DND-41 (cell line): ENCODE measurements at regions not wholly inside any gene's neighbourhood (a gene's known extent, or its start where the extent isn't known, plus 50 kb on each side); places are given as distances from the start of the nearest gene placed in this dataset.

Experiments
- ATAC-seq: fragments of 200-7000 bp; cut with Tn5 transposase; 3 replicates; pipeline ENCODE4 v1.9.1; 2021; ENCODE audit warnings: low read depth; ENCODE audit not compliant: insufficient read depth
- DNase-seq: peaks from one replicate; pipeline ENCODE4 v3.0.0-alpha.2; 2020
- H2AFZ ChIP-seq: 2 replicates; pipeline ENCODE4 v1.6.0; 2012; ENCODE audit warnings: low read depth, low read length
- H3K27ac ChIP-seq: 2 replicates; pipeline ENCODE4 v1.5.1; 2012; ENCODE audit warnings: low read length, inconsistent platforms
- H3K27me3 ChIP-seq: fragments of 200-600 bp; sonication (generic); 2 replicates; pipeline ENCODE4 v1.6.0; 2012; ENCODE audit warnings: low read length, mild to moderate bottlenecking, inconsistent platforms; ENCODE audit not compliant: insufficient read depth, poor library complexity
- H3K36me3 ChIP-seq: 2 replicates; pipeline ENCODE4 v1.5.1; 2012; ENCODE audit warnings: low read length, inconsistent platforms; ENCODE audit not compliant: insufficient read depth
- H3K4me1 ChIP-seq: 2 replicates; pipeline ENCODE4 v1.5.1; 2012; ENCODE audit warnings: mild to moderate bottlenecking, low read length; ENCODE audit not compliant: insufficient read depth
- H3K4me2 ChIP-seq: 2 replicates; pipeline ENCODE4 v1.6.0; 2012; ENCODE audit warnings: mild to moderate bottlenecking, moderate library complexity, low read length, inconsistent platforms; ENCODE audit not compliant: insufficient read depth
- H3K4me3 ChIP-seq, 2 experiments: fragments of 200-600 bp in 1 of 2; shearing (Covaris generic) in 1 of 2; 2 replicates each; pipeline ENCODE4 v1.5.1; 2012 to 2016; ENCODE audit warnings: inconsistent platforms in 2 of 2, low read length in 2 of 2, mild to moderate bottlenecking in 2 of 2, low read depth in 1 of 2, moderate library complexity in 1 of 2
- H3K79me2 ChIP-seq: 2 replicates; pipeline ENCODE4 v1.6.0; 2012; ENCODE audit warnings: low read length, inconsistent platforms; ENCODE audit not compliant: insufficient read depth
- H3K9ac ChIP-seq: 2 replicates; pipeline ENCODE4 v1.6.0; 2012; ENCODE audit warnings: low read depth, mild to moderate bottlenecking, inconsistent platforms, low read length, moderate library complexity
- H3K9me3 ChIP-seq: 2 replicates; pipeline ENCODE4 v1.5.1; 2012; ENCODE audit warnings: low read length, moderate library complexity, mild to moderate bottlenecking, inconsistent platforms; ENCODE audit not compliant: insufficient read depth, severe bottlenecking
- H4K20me1 ChIP-seq: 2 replicates; pipeline ENCODE4 v1.6.0; 2012; ENCODE audit warnings: low read length; ENCODE audit not compliant: insufficient read depth
- EZH2 ChIP-seq: IDR thresholded peaks from 3 replicates; pipeline ENCODE4 v1.6.1; 2012; ENCODE audit warnings: borderline replicate concordance, low read depth, mild to moderate bottlenecking, moderate library complexity, low read length, inconsistent platforms; ENCODE audit not compliant: severe bottlenecking
- TF ChIP-seq, protein P1 (sequence below): IDR thresholded peaks from 2 replicates; pipeline ENCODE4 v1.5.1; 2012; ENCODE audit warnings: borderline replicate concordance, low read length, moderate library complexity, mild to moderate bottlenecking; ENCODE audit not compliant: poor library complexity, severe bottlenecking; ENCODE audit errors: extremely low read depth

DNA sequence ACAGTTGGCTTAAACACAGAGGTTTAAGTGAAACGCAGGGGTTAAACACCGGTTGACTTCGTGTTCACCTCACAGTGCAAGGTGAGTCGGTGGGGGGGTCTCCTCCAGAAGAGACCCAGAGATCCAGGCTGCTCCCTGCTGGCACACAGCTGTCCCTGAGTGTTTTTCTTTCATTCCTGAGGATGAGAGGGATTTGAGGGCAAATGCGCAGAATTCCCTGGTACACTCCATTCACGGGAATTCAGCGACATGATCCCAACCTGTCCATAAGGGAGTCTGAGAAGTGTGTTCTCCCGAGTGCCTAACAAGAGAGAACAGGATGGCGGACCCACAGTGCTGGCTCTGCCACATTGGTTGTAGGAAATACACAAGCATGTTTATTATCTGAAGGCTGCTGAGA is 107.2 kb upstream of the ESRRB start:
- Histone ChIP-seq H2AFZ (no peak overlapping the region), H3K4me2 (no peak overlapping the region), H4K20me1 (no peaks in the 10 kb centered on the region), H3K4me3 (no peak overlapping the region), H3K79me2 (no peaks in the 10 kb centered on the region), H3K4me1 (no peaks in the 10 kb centered on the region), H3K9me3 (no peaks in the 10 kb centered on the region), H3K9ac (no peak overlapping the region), H3K36me3 (no peaks in the 10 kb centered on the region), H3K27ac (no peak overlapping the region), H3K27me3 (no peaks in the 10 kb centered on the region)
- no peak for TF ChIP-seq EZH2
- TF ChIP-seq, protein P1, sequence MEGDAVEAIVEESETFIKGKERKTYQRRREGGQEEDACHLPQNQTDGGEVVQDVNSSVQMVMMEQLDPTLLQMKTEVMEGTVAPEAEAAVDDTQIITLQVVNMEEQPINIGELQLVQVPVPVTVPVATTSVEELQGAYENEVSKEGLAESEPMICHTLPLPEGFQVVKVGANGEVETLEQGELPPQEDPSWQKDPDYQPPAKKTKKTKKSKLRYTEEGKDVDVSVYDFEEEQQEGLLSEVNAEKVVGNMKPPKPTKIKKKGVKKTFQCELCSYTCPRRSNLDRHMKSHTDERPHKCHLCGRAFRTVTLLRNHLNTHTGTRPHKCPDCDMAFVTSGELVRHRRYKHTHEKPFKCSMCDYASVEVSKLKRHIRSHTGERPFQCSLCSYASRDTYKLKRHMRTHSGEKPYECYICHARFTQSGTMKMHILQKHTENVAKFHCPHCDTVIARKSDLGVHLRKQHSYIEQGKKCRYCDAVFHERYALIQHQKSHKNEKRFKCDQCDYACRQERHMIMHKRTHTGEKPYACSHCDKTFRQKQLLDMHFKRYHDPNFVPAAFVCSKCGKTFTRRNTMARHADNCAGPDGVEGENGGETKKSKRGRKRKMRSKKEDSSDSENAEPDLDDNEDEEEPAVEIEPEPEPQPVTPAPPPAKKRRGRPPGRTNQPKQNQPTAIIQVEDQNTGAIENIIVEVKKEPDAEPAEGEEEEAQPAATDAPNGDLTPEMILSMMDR, result no peak
- no peak for DNase-seq
- ATAC-seq, result no peak

DNA sequence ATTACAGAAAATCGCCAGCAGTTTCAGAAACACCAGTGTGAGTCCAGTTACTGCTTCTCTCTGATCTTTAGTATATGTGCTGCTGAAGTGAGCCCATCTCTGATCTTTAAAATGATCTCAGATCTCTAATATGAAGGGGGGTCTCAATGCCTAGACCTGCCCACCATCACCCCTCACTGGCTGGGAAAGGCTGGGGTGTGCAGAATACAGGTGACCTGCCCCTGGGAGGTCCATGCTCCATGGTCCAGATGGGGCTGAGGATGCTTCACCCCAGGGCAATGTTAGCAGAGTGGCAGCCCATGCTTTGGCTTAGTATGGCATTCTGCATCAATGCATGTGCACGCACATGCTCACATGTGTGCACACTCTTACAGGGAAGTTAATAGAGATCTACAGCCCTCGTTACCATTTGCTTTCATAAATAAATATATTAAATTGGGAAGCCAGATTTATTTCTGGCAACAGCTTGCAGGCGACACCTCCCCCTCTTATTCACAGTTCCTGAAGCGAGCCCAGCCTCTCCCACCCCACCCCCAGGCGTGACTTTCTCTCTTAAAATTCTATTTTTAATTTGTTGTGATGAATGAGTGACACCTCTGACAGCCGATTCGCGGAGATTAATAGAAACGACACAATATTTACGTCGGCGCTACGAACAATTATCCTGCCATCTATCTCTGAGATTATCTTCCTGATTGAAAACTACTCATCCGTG is 104.7 kb upstream of the ESRRB start:
- Histone ChIP-seq H3K36me3 (no peaks in the 10 kb centered on the region), H3K27ac (no peak overlapping the region), H3K4me2 (no peak overlapping the region), H4K20me1 (no peaks in the 10 kb centered on the region), H3K27me3 (no peaks in the 10 kb centered on the region), H3K4me1 (no peaks in the 10 kb centered on the region), H3K9me3 (no peaks in the 10 kb centered on the region), H3K79me2 (no peaks in the 10 kb centered on the region), H3K4me3 (no peak overlapping the region), H3K9ac (no peak overlapping the region), H2AFZ (no peak overlapping the region)
- ATAC-seq (no peak), DNase-seq (no peak)
- TF ChIP-seq, protein P1, result no peak
- no peak for TF ChIP-seq EZH2

GRCh38 chr14:76272349-76272748 is 103.6 kb upstream of the ESRRB start:
- no peak overlapping the region for H2AFZ ChIP-seq
- H3K27ac ChIP-seq, result no peak overlapping the region
- H3K36me3 ChIP-seq, result no peaks in the 10 kb centered on the region
- no peak overlapping the region for H3K9ac ChIP-seq
- H3K79me2 ChIP-seq, result no peaks in the 10 kb centered on the region
- H3K27me3 ChIP-seq, result no peaks in the 10 kb centered on the region
- no peaks in the 10 kb centered on the region for H3K9me3 ChIP-seq
- no peak overlapping the region for H3K4me3 ChIP-seq
- H3K4me1 ChIP-seq, result no peaks in the 10 kb centered on the region
- DNase-seq, result no peak
- TF ChIP-seq, protein P1, result no peak
- TF ChIP-seq EZH2, result no peak
- H4K20me1 ChIP-seq, result no peaks in the 10 kb centered on the region
- H3K4me2 ChIP-seq, result no peak overlapping the region
- ATAC-seq, result no peak

DNA sequence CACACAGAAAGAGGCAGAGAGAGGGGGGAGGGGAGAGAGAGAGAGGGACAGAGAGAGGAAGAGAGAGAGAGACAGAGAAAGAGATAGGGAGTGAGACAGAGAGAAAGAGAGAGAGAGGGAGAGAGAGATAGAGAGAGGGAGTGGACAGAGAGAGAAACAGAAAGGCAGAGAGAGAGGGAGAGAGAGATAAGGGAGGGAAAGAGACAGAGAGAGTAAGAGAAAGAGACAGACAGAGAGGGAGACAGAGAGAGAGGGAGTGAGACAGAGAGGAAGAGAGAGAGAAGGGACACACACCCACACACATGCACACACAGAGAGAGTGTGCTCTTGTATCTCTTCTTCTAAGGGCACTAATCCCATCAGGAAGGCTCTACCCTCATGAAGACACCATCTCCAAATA is 103.2 kb upstream of the ESRRB start:
- Histone ChIP-seq H2AFZ (no peak overlapping the region), H3K4me2 (no peak overlapping the region), H3K27me3 (no peaks in the 10 kb centered on the region), H3K9me3 (no peaks in the 10 kb centered on the region), H3K4me1 (no peaks in the 10 kb centered on the region), H3K4me3 (no peak overlapping the region), H4K20me1 (no peaks in the 10 kb centered on the region), H3K27ac (no peak overlapping the region), H3K36me3 (no peaks in the 10 kb centered on the region), H3K79me2 (no peaks in the 10 kb centered on the region), H3K9ac (no peak overlapping the region)
- no peak for TF ChIP-seq EZH2
- TF ChIP-seq, protein P1, result no peak
- DNase-seq (no peak), ATAC-seq (no peak)
